Esophagus muscularis mucosa (tissue), 4 donors: ENCODE measurements at regions not wholly inside any gene's neighbourhood (a gene's known extent, or its start where the extent isn't known, plus 50 kb on each side); places are given as distances from the start of the nearest gene placed in this dataset.
"Not testable (repeated sequence)": the region's sequence is repeated elsewhere in the genome, so short reads cannot be mapped to it uniquely, and the experiment has no call there.

Source experiments
- DNase-seq: peaks from one replicate; pipeline ENCODE4 v3.0.0-alpha.2; 2017; ENCODE audit errors: extremely low spot score
- H3K27ac ChIP-seq, 4 donors: fragments of 200-600 bp; sonication (generic); replicated peaks in 1 of 4; 1 replicate in 3 of 4; 2 replicates in 1 of 4; pipeline ENCODE4 v1.5.1; 2016 to 2019; ENCODE audit warnings: mild to moderate bottlenecking in 1 of 4
- H3K27me3 ChIP-seq, 4 donors: fragments of 200-600 bp; sonication (generic); one replicate each; pipeline versions ENCODE4 v1.5.1 to v1.6.0; 2016 to 2019
- H3K36me3 ChIP-seq, 4 donors: fragments of 200-600 bp; sonication (generic); one replicate each; pipeline ENCODE4 v1.5.1; 2016 to 2019
- H3K4me1 ChIP-seq, 4 donors: fragments of 200-600 bp; sonication (generic); one replicate each; pipeline ENCODE4 v1.5.1; 2016 to 2019
- H3K4me3 ChIP-seq, 4 donors: fragments of 200-600 bp; sonication (generic); 1 replicate in 2 of 4; 2 replicates in 2 of 4; pipeline ENCODE4 v1.5.1; 2016 to 2019; ENCODE audit warnings: mild to moderate bottlenecking in 4 of 4, moderate library complexity in 1 of 4
- H3K9me3 ChIP-seq, 4 donors: fragments of 200-600 bp; sonication (generic); 1 replicate in 3 of 4; 2 replicates in 1 of 4; pipeline ENCODE4 v1.5.1; 2016 to 2019
- CTCF ChIP-seq, 3 experiments: fragments of 200-600 bp in 2 of 3; fragments of 450-650 bp in 1 of 3; sonication (generic) in 2 of 3; IDR thresholded peaks; one replicate each; pipeline ENCODE4 v1.5.1; 2017 to 2019; ENCODE audit warnings: antibody characterized with exemption in 3 of 3, mild to moderate bottlenecking in 2 of 3, moderate library complexity in 1 of 3
- EP300 ChIP-seq: sonication (generic); formaldehyde crosslinking; IDR thresholded peaks from one replicate; pipeline ENCODE4 v1.6.1; 2017; ENCODE audit warnings: antibody characterized with exemption
- POLR2A ChIP-seq: fragments of 450-650 bp; IDR thresholded peaks from one replicate; pipeline ENCODE4 v1.6.1; 2017; ENCODE audit warnings: antibody characterized with exemption, moderate library complexity, mild to moderate bottlenecking, low read depth
- POLR2AphosphoS5 ChIP-seq, 2 donors: sonication (generic); formaldehyde crosslinking; IDR thresholded peaks; one replicate each; pipeline ENCODE4 v1.6.1; 2017; ENCODE audit warnings: antibody characterized with exemption in 2 of 2
- WGBS: methylation state at CpG from one replicate; pipeline ENCODE4 v1.1.5; 2018; 5-methylcytosine and 5-hydroxymethylcytosine counted together
- intact Hi-C: fragments of 100-400 bp; cut with DNase I; formaldehyde crosslinking; loops from one replicate; pipeline ENCODE4 v1.15.1; 2023

GRCh38 chr7:97298561-97298960, 181.1 kb downstream of the SDHAF3 start:
- DNase-seq: no peak
- H3K9me3 ChIP-seq: no peaks in the 10 kb centered on the region
- no peak for TF ChIP-seq POLR2AphosphoS5 (IDR thresholded peaks at IDR 0.05)
- no peak for TF ChIP-seq CTCF (IDR thresholded peaks at IDR 0.05)
- no peak for TF ChIP-seq EP300
- TF ChIP-seq POLR2A: no peak
- H3K4me3 ChIP-seq: no peak overlapping the region
- intact Hi-C loops: no loop called here
- 75% methylated on average over 2 of the region's 2 CpGs for WGBS
- no peak overlapping the region for H3K27ac ChIP-seq
- H3K36me3 ChIP-seq: no peaks in the 10 kb centered on the region
- no peaks in the 10 kb centered on the region for H3K27me3 ChIP-seq
- no peaks in the 10 kb centered on the region for H3K4me1 ChIP-seq

- H3K4me1 ChIP-seq: no peaks in the 10 kb centered on the region
- no peak overlapping the region for H3K4me3 ChIP-seq
- no peaks in the 10 kb centered on the region for H3K27me3 ChIP-seq
- intact Hi-C loops: loop anchor here (10.0 kb wide), 1 partner anchor 61 kb away; no protein-coding TSS in a partner anchor
- no peak for TF ChIP-seq POLR2A
- no peak for TF ChIP-seq CTCF (IDR thresholded peaks at IDR 0.05)
- no peak for TF ChIP-seq POLR2AphosphoS5 (IDR thresholded peaks at IDR 0.05)
- no peak for TF ChIP-seq EP300
- H3K36me3 ChIP-seq: no peaks in the 10 kb centered on the region
- WGBS: 85% methylated on average over 8 of the region's 8 CpGs
- H3K9me3 ChIP-seq: no peaks in the 10 kb centered on the region
- DNase-seq: no peak
- no peak overlapping the region for H3K27ac ChIP-seq
These were observed 188.1 kb downstream of the SDHAF3 start for GRCh38 chr7:97305589-97305988.

GRCh38 chr7:97307521-97308108, 190.1 kb downstream of the SDHAF3 start:
- TF ChIP-seq EP300: no peak
- TF ChIP-seq POLR2AphosphoS5 (IDR thresholded peaks at IDR 0.05): no peak
- TF ChIP-seq CTCF (IDR thresholded peaks at IDR 0.05): no peak
- TF ChIP-seq POLR2A: no peak
- no peak overlapping the region for H3K27ac ChIP-seq
- H3K4me1 ChIP-seq: no peaks in the 10 kb centered on the region
- no peak for DNase-seq
- 73% methylated on average over 3 of the region's 3 CpGs for WGBS
- H3K9me3 ChIP-seq: no peaks in the 10 kb centered on the region
- H3K36me3 ChIP-seq: no peaks in the 10 kb centered on the region
- intact Hi-C loops: loop anchor here (10.0 kb wide), 1 partner anchor 63 kb away; no protein-coding TSS in a partner anchor
- H3K27me3 ChIP-seq: no peaks in the 10 kb centered on the region
- no peak overlapping the region for H3K4me3 ChIP-seq

GRCh38 chr7:97313900-97314299, 196.4 kb downstream of the SDHAF3 start:
- no peak for TF ChIP-seq POLR2A
- TF ChIP-seq POLR2AphosphoS5 (IDR thresholded peaks at IDR 0.05): no peak
- TF ChIP-seq CTCF (IDR thresholded peaks at IDR 0.05): no peak
- no peak for TF ChIP-seq EP300
- no peak for DNase-seq
- H3K27me3 ChIP-seq: no peaks in the 10 kb centered on the region
- H3K9me3 ChIP-seq: peaks cover 0 to 8% (median 0%) of the 10 kb centered on the region in 4 donors
- no peak overlapping the region for H3K4me3 ChIP-seq
- H3K36me3 ChIP-seq: no peaks in the 10 kb centered on the region
- intact Hi-C loops: no loop called here
- no peak overlapping the region for H3K27ac ChIP-seq
- 68% methylated on average over 4 of the region's 4 CpGs for WGBS
- no peaks in the 10 kb centered on the region for H3K4me1 ChIP-seq

- no peak for DNase-seq
- H3K27me3 ChIP-seq: no peaks in the 10 kb centered on the region
- no peak overlapping the region for H3K4me3 ChIP-seq
- peaks cover 0 to 8% (median 0%) of the 10 kb centered on the region in 4 donors for H3K9me3 ChIP-seq
- H3K27ac ChIP-seq: no peak overlapping the region
- TF ChIP-seq POLR2A (no peak), POLR2AphosphoS5 (IDR thresholded peaks at IDR 0.05) (no peak), EP300 (no peak), CTCF (IDR thresholded peaks at IDR 0.05) (no peak)
- WGBS: 59% methylated on average over 1 of the region's 1 CpG
- no peaks in the 10 kb centered on the region for H3K4me1 ChIP-seq
- intact Hi-C loops: no loop called here
- H3K36me3 ChIP-seq: no peaks in the 10 kb centered on the region
These were observed 200.1 kb downstream of the SDHAF3 start for GRCh38 chr7:97317575-97317974.

- DNase-seq, H3K27ac ChIP-seq, intact Hi-C loops, H3K36me3 ChIP-seq, H3K4me3 ChIP-seq, H3K9me3 ChIP-seq, H3K4me1 ChIP-seq, H3K27me3 ChIP-seq: not testable (repeated sequence)
- WGBS: 69% methylated on average over 9 of the region's 9 CpGs
These were observed 212.4 kb downstream of the SDHAF3 start for GRCh38 chr7:97329871-97330270.
